ENCODE measurements at regions not wholly inside any gene's neighbourhood (a gene's known extent, or its start where the extent isn't known, plus 50 kb on each side); places are given as distances from the start of the nearest gene placed in this dataset.

DNA sequence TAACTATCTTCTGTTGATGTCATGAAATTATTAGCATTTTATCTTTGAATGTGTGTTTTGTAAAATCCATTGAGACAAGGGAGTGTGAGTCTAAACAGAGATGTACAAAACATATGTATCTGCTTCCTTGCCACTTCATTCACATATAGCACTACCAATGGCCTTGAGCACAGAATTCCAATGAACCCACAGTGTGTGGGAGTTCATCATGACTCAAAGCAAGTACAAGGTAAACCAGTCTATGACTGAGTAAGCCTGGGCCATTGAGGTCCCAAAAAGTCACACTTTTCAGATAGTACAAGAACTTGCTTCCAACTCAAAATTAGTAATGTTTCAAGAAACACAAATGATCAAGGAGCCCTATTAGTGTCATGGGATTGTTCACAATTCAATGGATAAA, 218.6 kb downstream of the MANEA start:
- Mint-ChIP-seq H3K27me3 (ENCODE audit: unreplicated experiment) (no peaks in the 10 kb centered on the region), H3K36me3 (ENCODE audit: low read depth, unreplicated experiment) (no peaks in the 10 kb centered on the region), H3K4me1 (ENCODE audit: unreplicated experiment) (no peaks in the 10 kb centered on the region), H3K9me3 (ENCODE audit: unreplicated experiment) (no peaks in the 10 kb centered on the region), H3K4me3 (ENCODE audit: unreplicated experiment) (no peak overlapping the region), H3K27ac (ENCODE audit: unreplicated experiment) (no peak overlapping the region)
- no peak for DNase-seq (ENCODE audit: low spot score)
- TF ChIP-seq CTCF (IDR thresholded peaks at IDR 0.05; ENCODE audit: unreplicated experiment): no peak

DNA sequence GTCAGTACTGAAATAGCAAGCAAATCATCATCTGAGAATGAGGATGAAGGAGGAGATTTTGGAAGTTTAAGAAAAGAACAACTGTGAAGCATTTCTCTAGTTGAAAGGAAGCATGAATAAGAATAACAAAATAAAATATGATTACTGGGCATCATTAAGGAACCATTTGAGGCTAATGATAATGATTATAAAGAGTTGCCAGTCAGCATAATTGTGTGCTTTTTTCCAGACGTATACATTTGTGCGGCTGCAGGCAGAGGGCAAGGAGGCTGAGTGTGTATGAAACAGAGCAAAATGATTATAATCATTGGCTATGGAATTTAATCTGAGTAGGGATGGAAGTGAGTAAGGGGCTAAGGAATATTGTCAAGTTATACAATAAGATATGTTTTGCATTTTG, 218.7 kb upstream of the FUT9 start:
- TF ChIP-seq CTCF (IDR thresholded peaks at IDR 0.05; ENCODE audit: unreplicated experiment): no peak
- Mint-ChIP-seq H3K9me3 (ENCODE audit: unreplicated experiment) (no peaks in the 10 kb centered on the region), H3K27me3 (ENCODE audit: unreplicated experiment) (no peaks in the 10 kb centered on the region), H3K27ac (ENCODE audit: unreplicated experiment) (no peak overlapping the region), H3K36me3 (ENCODE audit: low read depth, unreplicated experiment) (no peaks in the 10 kb centered on the region), H3K4me1 (ENCODE audit: unreplicated experiment) (no peaks in the 10 kb centered on the region), H3K4me3 (ENCODE audit: unreplicated experiment) (no peak overlapping the region)
- DNase-seq (ENCODE audit: low spot score): no peak

DNA sequence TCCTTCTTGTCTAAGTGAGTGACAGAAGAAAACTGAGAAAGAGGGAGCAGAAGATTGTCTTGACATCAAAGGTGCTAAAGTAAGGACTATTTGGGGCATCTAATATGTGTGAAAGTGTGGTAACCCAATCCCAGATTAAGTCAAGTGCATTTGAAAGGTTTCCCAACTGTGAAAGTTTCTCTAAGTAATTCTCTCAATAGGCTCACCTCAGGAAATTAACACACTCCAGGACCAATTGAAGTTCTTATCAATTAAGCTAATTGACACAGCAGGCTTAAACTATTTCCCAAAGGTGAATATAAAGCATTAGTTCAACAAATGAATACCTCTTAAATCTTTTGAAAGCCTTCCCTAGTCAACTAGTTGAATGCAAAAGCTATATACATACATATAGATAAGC, 212.8 kb upstream of the FUT9 start:
- TF ChIP-seq CTCF (IDR thresholded peaks at IDR 0.05; ENCODE audit: unreplicated experiment): no peak
- Mint-ChIP-seq H3K36me3 (ENCODE audit: low read depth, unreplicated experiment) (no peaks in the 10 kb centered on the region), H3K27ac (ENCODE audit: unreplicated experiment) (no peak overlapping the region), H3K4me1 (ENCODE audit: unreplicated experiment) (no peaks in the 10 kb centered on the region), H3K9me3 (ENCODE audit: unreplicated experiment) (no peaks in the 10 kb centered on the region), H3K27me3 (ENCODE audit: unreplicated experiment) (no peaks in the 10 kb centered on the region), H3K4me3 (ENCODE audit: unreplicated experiment) (no peak overlapping the region)
- DNase-seq (ENCODE audit: low spot score): no peak

GRCh38 chr6:95803889-95804288, 211.9 kb upstream of the FUT9 start:
- TF ChIP-seq CTCF (IDR thresholded peaks at IDR 0.05; ENCODE audit: unreplicated experiment): no peak
- Mint-ChIP-seq H3K4me3 (ENCODE audit: unreplicated experiment) (no peak overlapping the region), H3K27ac (ENCODE audit: unreplicated experiment) (no peak overlapping the region), H3K36me3 (ENCODE audit: low read depth, unreplicated experiment) (no peaks in the 10 kb centered on the region), H3K4me1 (ENCODE audit: unreplicated experiment) (no peaks in the 10 kb centered on the region), H3K9me3 (ENCODE audit: unreplicated experiment) (no peaks in the 10 kb centered on the region), H3K27me3 (ENCODE audit: unreplicated experiment) (no peaks in the 10 kb centered on the region)
- no peak for DNase-seq (ENCODE audit: low spot score)

DNA sequence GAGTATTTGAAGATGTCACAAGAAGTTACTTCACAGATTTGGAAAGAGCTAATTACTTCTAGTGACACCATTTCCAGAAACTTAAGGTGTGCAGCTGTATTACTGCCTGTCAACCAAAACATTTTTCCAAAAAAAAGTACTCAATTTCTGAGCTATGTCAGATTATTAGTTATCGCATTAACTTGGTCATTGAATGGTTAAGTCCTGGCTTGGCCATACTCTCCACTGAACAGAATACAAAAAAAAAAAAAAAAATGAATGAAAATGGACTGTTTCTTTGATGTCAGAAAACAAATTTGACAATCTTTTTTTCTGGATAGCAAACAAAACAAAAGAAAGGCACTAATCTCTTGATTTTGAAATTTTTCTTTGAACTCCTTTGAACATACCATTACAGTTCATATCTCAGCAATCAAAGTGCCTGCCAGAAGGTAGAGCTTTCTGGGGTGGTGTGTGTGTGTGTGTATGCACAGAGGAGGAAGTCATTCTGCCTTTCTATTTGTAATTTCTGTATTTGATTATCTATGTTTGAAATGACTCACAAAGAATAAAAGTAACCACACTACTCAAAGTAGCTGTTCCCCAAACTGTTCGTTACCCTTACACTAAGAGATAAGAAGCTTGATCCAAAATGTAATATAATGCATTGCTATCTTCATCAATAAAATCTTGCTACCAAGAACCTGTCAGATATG, 210.8 kb upstream of the FUT9 start:
- H3K9me3 Mint-ChIP-seq (ENCODE audit: unreplicated experiment): no peaks in the 10 kb centered on the region
- no peaks in the 10 kb centered on the region for H3K27me3 Mint-ChIP-seq (ENCODE audit: unreplicated experiment)
- no peaks in the 10 kb centered on the region for H3K4me1 Mint-ChIP-seq (ENCODE audit: unreplicated experiment)

More for the DNA sequence above, 210.8 kb upstream of the FUT9 start:
- Mint-ChIP-seq H3K27ac (ENCODE audit: unreplicated experiment) (no peak overlapping the region), H3K36me3 (ENCODE audit: low read depth, unreplicated experiment) (no peaks in the 10 kb centered on the region), H3K4me3 (ENCODE audit: unreplicated experiment) (no peak overlapping the region)
- no peak for TF ChIP-seq CTCF (IDR thresholded peaks at IDR 0.05; ENCODE audit: unreplicated experiment)
- no peak for DNase-seq (ENCODE audit: low spot score)

All from endothelial cell (in vitro differentiated cells).